ENCODE measurements at regions not wholly inside any gene's neighbourhood (a gene's known extent, or its start where the extent isn't known, plus 50 kb on each side); places are given as distances from the start of the nearest gene placed in this dataset.

DNA sequence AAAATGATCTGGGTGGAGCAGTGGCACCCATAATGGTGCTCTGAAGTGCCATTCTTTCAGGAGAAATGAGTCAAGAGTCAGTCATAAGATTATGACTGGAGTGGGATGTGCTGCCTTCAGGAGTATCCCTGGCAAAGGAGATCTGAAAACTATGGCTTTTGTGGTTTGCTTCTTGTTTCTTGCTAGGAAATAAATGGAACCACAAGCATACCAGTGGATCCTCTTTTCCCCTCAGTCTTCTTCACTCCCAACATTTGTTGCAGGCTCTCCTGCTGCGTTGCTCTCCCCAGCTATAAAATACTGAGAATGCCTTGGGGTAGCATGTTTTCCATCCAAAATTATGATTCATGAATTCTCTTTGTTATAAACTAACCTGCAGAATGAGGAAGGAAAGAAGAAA, 199.1 kb downstream of the NNT start:
- TF ChIP-seq POLR2A (IDR thresholded peaks at IDR 0.05; ENCODE audit: low read length) (no peak), JUNB (IDR thresholded peaks at IDR 0.05) (no peak), CEBPB (IDR thresholded peaks at IDR 0.05) (no peak), JUN (IDR thresholded peaks at IDR 0.05) (no peak)
- TF ChIP-seq, protein P1, sequence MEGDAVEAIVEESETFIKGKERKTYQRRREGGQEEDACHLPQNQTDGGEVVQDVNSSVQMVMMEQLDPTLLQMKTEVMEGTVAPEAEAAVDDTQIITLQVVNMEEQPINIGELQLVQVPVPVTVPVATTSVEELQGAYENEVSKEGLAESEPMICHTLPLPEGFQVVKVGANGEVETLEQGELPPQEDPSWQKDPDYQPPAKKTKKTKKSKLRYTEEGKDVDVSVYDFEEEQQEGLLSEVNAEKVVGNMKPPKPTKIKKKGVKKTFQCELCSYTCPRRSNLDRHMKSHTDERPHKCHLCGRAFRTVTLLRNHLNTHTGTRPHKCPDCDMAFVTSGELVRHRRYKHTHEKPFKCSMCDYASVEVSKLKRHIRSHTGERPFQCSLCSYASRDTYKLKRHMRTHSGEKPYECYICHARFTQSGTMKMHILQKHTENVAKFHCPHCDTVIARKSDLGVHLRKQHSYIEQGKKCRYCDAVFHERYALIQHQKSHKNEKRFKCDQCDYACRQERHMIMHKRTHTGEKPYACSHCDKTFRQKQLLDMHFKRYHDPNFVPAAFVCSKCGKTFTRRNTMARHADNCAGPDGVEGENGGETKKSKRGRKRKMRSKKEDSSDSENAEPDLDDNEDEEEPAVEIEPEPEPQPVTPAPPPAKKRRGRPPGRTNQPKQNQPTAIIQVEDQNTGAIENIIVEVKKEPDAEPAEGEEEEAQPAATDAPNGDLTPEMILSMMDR (IDR thresholded peaks at IDR 0.05) = no peak
